ENCODE measurements at regions not wholly inside any gene's neighbourhood (a gene's known extent, or its start where the extent isn't known, plus 50 kb on each side); places are given as distances from the start of the nearest gene placed in this dataset.
A peak's percentile ranks its signal among the peaks of the same experiment; 100 is the strongest.

DNA sequence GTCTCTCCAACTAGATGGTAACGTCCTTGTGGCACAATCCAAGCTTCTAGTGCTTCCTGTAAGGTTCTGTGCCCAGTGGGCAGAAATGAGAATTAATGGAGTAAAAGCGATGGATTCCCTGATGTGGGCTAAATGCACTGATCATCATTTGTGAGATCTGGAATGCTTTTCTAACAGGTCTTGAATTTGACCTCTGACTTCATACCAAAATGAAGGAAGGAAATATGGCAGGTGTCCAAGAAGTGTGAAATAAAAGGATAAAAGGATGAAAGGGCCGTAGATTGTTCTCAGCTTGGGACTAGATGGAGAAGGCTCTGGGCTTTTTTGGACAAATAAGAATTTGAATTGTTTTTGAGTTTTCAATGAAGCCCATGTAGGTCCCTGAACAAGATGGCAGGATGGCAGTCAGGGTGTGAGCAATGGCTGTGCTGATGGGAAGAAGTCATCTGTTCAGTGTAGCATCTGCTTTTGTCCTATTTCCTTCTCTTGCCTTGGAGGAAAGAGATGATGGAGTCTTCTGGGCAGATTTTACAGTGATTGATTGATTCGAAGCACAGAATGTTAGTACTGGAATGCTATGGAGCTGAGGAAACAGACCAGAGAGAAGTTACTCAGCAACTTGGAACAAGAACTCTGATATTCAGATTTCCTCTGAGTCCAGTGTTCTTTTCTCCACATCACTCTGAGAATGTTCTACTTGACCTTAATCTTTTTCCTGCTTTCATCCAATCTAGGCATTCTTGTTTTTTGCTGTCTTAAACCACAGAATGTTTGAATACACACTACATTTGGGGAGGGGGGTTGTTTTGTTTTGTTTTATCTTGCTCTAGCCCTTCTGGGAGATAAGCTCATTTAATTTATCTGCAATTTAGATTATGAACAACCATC lies 286.0 kb downstream of the HLX start:
- DNase-seq, result no peak

DNA sequence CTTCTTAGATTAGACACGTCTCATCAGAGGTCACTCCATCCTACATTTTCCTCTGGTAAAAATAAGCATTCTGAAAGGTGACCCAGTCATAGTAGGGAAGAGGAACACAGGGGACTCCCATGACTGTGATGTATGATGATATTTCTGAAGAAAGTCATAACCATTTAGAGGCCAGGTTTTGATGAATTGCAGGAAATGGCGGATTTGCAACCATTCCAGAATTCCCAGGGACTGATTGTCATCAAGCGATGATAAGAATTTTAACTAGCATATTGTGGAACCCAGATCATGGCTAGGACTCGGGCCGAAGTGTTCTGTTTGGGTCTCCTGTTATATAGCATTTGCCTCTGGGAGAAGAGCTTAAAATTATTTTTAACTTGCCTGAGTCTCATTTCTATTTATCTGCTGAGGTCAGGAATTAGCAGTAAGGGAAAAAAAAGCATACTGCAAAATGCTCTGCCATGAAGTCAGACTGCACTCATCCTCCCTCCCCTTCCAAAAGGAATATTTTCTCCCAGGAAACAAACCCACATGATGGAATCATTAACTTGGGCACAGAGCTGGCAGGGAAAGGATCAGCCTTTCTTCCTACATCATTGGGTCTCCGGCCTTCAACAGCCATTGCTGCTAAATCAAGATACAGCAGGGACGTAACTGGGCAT lies 286.7 kb downstream of the HLX start:
- DNase-seq, result no peak

DNA sequence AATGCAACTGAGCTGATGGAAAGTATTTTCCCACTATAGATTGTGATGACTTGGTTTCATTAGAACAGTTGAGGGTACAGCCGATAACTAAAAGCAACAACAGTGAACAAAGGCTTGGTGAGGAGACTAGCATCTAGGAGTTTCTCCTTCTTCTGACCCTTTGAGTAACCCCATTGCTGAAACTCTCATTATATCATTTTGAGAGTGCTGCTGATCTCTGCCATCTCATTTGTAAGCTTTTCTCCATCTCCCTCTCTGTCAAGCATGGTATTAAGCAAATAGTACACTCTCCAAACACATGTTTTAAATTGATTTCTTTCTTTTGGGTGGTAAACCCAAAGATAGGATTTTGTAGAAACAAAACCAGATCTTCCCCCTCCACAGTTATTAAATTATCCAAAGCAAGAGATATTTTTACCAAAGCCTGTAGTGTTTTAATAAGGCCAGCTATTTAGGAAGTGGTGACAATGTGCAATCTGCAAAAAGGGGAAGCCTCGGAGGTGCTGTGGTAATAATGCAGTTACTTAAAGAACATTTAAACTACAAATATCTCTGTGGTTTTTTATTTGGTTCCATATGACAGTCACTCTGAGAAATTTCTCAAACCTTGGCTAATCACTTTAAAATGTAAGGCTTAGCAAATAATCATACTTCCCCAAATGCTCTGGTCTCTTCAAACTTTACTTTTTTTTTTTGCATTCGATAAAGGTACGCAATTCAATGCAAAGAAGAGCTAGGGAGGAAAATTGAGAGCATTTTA lies 287.5 kb downstream of the HLX start:
- peak; percentile 24 to 62 for DNase-seq

DNA sequence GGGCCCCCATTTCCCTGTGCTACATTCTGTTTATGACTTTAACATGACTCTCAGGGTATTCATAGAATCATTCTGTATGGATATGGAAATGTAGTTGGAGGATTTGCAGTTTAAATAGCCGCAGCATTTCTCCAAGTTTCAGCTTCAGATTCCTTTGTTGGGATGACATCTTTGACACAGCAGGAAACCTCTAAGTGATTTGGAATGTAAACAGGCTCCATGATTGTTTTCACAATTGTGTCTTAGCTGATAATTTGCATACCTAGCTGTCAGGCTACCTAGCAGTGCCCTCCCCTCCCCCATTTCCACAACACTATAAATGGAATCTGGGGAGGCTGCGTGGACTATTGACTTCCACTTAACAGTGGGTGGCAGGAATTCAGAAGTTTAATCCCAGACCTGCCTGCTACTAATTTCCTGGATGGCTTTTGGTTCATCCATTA lies 290.2 kb downstream of the HLX start:
- DNase-seq, result no peak

DNA sequence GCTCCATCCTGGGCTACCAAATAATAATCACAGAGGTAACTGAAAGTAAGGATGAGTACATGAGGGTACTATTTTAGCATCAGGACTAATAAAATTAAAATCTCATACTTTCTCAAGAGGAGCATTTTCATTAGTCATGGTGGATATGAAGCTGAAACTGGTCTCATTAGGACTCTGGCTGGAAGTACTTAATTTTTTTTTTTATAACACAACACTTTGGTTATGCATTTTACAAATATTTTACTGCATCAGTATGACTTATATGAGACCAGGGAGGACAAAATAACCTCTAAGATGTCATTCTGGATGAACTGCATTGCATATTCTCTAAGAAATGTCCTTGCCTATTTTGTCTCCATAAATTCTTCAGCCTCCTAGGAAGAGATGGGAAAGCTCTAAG lies 290.9 kb downstream of the HLX start:
- DNase-seq, result no peak

DNA sequence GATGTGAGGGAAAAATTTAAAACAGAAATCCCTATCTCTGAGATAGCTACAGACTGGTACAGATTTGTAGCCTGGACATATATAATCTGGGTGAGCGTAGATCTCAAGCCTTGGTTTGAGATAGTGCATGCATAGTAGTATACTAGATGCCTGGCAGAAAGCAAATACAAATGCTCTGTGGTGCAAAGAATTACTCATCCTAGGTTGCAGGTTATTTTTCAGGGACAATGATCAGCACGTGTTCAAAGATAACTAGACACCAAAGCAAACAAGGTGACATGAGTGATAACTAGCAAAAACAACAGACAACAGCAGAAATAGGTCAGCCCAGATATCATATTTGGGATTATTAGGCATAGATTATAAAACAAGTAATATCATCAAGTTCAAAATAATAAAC lies 292.5 kb downstream of the HLX start:
- DNase-seq, result no peak

DNA sequence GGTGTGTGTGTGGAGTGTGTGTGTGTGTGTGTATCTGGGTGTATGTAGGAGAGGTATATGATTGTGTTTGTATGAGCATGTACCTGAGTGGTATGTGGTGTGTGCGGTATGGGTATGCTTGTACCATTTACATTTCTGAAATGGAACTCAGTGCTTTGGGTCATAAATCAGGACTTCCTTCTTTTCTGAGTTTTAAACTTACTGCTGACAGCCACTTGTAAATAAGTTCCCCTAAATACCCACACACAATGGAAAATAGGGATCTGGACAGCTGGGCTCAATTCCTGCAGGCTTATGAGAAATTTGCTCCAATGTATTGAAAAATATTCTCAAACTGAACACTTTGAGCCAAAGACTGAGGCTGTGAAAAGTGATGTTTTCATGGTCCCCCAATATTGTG lies 293.6 kb downstream of the HLX start:
- no peak for DNase-seq

DNA sequence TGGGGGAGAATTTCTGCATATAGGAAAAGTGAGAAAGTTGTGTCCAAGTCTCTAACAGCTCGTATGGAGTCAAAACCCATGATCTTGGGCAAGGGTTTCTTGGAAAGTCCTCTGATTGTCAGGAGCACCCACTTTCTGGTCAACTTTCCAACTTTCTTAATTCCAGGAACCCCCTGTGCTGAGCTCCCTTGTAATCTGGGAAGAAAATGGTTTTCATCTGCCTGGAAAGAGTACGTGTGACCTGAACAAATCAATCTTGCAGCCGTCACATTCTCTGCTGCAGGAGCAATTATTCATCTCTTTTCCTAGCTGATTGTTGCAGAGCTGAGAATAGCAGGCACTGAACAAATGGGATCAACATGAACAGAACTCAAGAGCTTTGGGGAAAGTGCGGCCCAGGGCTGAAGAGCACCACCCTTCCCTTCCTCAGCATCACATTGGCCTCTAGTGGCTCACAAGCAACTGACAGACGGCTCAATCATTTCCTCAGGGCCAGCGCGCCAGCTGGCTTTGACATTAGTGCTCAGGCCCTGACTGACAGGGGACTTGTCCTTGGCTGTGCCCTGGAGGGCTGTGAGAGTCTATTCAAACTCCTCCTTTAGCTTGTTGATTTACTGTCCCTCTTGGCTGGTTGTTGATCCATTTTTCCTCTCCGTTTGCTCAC lies 295.2 kb downstream of the HLX start:
- DNase-seq, result peak in 1 of 2 donors; percentile 30

DNA sequence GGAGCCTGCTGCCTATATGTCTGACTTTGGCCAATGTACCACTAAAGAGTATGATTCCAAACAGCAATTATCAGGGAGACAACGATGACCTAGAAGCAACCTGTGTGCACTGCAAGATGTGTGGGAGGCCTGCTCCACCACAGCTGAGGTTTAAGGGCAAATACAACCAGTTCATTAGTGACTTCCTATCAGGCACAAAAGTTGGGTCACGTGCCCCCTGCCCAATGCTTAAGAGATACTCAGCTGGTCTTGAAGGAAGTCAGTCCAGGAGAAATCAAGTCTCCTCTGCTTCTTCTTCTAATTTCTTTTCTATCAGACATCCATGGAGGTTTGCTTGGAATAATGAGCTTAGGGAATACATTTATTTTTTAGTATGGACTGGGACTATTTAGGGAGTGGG lies 296.0 kb downstream of the HLX start:
- DNase-seq, result no peak

DNA sequence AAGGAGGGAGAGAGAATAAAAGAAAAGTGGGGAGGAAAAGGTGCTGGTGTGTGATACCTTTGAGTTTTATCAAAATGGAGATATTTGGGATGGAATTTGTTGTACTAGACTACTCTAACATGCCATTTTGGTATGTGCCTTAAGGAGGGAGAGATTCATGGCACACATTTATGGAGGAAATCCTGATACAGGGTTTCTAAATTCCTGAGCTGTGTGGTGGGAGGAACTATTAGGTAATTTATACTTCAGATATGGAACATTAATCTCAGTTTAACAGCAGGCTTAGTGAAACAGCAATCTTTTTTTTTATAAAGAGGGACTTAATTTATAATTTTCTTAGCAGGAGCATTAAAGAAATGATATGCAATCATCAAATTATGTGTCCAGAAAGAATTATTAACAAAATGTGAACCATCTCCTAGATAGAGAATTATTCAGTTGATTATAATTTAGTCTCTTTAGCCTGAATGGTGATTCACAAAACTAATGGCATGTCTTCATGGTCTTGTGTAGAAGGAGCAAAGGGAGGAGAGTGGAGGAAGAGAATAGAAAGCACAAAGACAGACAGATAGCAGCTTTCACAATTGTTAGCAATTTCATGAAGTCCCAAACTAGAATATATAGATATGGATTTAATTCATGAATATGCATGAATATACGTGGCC lies 301.6 kb downstream of the HLX start:
- no peak for DNase-seq

DNA sequence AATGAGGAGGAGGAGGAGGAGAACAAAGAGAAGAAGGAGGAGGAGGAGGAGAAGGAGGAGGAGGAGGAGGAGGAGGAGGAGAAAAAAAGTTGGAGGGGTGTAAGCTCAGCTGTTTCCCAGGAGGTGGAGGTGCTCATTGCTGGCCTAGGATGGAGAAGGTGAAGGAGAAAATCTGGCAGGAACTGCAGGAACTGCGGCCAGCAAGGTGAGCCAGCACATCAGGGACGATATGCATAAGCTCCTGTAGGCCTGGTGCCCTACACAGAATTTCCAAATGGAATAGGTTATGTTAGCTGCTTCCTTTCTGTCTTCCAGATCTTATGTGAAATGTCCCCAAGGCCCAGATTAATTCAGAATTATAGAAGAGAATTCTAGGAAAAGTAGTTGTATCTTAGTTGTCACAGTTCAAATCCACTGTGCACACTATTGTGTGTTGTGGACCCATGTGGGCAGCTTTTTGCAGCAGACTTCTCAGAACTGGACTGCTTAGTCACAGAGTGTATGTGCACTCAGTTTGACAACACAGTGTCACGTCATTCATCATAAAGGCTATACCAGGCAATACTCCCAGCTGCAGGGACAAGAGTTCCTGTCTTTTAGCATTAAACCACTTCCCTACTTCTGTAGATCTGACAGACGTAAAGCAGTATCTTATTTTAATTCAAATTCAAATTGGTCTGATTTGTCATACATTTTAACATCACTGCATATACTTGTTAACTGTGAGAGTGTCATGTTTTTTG lies 303.7 kb downstream of the HLX start:
- DNase-seq, result peak in 1 of 2 donors; percentile 63

DNA sequence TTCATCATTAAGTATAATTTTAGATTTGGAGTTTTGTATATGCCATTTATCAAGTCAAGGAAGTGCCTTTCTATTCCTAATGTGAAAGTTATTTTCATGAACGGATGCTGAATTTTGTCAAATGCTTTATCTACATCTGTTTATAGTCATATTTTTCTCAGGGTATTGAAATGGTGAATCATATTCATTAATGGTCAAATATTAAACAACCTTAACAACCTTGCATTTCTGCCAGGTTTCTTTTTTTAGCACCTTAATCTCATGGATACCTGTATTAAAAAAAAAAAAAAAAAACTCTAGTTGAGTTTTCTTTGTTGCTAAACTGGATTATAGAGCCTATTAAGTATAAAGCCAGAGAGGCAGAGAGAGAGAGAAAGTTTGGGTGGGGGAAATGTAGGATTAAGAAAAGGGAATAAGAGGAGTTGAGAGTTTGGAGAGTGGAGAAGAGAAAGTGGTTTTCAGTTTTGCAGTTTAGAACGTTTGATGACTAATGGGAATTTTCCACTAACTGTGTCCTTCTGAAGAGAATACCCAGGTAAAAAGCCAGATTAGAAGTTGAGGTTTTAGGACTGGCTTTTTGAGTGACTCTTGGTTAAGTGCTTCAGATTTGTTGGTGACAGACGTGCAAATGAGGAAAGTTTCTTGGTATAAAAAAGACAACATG lies 305.0 kb downstream of the HLX start:
- DNase-seq, result no peak

DNA sequence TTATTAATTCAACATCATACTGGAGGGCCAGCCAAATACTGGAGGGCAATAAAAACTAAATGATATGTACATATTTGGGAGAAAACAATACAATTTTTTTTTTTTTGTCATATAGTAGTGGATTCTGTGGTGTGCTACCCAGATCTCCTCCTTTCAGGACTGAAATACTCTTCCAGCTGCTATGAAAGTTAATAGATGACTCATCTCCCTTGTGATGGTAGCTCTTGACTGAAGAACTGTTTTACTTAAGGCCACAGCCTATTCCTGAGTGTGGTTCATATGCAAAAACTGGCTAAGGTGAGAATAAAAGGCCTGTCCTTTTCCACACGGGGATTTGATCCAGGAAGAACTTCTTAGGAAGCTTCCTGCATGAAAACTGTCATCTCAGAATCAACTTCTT lies 307.9 kb downstream of the HLX start:
- DNase-seq, result no peak

DNA sequence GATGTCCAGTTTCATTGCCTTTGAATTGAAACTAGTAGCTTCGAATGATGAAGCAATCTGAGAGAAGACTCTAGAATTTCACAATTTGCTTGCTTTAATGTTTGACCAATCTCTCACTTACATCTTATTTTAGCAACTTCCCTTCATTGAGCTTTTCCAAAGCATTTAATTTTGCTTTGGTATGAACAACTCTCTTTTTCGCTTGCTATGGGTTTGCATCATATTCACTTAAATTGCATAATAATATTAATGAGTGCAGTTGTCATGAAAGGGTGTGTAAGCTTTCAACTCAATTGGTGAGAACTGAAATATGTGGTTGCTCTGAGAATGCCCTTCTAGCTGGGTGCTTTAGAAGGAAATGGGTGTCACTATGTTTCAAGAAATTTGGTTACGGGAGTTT lies 309.2 kb downstream of the HLX start:
- peak in 1 of 2 donors; percentile 6 for DNase-seq

DNA sequence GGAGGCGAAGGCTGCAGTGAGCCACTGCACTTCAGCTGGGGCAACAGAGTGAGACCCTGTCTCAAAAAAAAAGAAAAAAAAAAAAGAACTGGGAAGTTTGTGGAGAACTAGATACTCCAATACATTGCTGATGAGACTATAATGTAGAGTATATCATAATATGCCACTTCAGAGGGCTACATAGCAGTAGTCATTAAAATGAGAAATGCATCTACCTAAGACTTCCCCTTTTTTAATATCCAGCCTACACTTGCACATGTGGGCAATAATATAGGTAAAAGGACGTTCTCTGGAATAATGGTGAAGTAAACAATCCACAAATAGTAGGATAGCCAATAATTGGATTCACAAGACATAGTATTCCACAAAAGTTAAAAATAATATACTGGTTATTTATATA lies 311.0 kb downstream of the HLX start:
- no peak for DNase-seq

DNA sequence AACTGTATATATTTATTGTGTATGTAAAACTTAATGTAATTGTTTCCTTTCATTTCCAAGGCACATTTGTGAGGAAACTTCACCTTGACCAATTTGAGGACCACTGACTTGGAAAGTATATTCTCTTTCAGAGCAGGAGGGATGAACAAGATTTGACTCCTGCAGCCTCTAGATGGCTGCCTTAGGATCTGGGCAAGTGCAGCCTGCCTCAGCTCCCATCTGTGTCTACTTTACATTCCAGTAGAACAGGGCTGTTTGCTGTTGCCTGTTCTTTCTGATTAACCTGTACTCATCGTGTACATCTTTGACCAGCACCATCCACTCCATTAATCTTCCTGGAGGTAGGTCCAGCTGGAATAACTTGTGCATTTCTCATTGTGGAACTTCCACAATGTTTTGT lies 312.8 kb downstream of the HLX start:
- DNase-seq, result no peak

DNA sequence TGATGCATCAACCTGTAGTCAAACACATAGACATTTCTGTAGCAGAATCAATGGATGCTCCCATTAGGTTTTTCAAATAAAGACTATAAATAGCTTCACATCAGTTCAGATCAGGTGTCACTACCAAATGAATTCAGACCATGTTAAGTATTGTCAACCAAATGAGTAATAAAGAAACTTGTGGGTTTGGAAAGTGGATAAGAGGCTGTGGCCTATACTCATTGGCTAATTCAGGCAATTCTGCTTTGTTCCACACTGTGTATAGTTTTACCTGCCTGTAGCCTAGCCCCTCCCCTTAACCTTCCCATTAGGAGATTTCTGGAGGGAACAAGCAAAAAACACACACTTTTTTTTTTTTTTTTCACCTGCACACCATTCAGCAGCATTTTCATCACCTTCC lies 321.2 kb downstream of the HLX start:
- no peak for DNase-seq

DNA sequence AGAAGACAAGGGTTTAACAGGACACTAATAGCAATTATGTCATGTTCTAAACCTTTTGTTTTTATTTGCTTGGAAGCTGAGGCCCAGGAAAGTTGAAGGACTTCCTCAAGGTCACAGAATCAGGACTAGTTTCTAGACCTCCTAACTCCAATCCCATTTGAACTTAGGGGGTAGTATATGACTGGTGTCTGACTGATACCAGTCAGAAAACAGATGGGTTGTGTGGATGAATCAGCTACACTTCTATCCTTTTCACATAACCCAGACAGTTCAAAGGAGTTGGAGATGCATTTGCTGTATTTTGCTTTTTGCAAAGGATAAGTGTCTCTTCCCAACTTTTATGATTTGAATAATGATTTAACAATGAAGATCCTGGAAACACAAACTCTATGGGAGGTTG lies 322.5 kb downstream of the HLX start:
- no peak for DNase-seq

DNA sequence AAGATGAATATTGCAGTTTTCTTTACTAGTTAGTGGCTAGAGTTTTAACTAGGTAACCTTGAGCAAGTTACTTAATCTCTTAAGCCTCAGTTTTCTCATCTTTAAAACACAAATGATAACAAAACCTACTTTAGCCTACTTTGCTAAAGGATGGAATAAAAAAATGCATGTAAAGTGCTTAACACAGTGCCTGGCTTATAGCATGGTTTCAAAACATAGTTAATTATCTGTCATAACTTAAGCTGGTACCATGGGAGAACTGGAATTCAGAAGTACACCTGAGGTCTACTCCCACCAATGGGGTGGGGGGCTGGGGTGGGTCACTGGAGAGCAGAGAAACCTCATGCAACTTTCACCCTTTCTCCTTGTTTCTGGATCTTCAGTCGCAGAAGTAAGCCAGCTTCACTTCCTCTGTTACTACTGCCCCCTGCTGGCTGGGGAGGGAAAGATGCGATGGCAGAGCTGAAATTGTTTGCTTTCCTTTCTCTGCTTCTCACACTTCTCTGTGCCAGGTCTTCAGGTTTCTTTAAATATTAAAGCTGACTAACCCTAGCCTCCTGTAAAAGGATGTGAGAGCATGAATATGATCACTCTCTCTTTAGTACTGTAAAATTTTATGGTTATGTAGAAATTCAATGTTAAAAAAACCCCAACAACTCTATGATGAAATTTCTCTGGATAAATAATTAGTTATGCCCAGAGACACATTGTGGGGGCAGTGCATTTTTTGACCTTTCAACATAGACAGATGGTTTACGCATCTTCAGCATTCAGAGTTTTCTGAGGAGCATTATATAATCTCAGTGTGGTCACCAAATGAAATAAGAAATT lies 324.2 kb downstream of the HLX start:
- peak; percentile 50 to 72 for DNase-seq

Data from CD4-positive, alpha-beta T cell treated with Interleukin-4 for 1 hour (primary cell).